Nephron progenitor cell (in vitro differentiated cells): ENCODE measurements at regions not wholly inside any gene's neighbourhood (a gene's known extent, or its start where the extent isn't known, plus 50 kb on each side); places are given as distances from the start of the nearest gene placed in this dataset.

Experiments used
- DNase-seq: peaks from one replicate; pipeline ENCODE4 v3.0.0; 2021
- H3K27ac Mint-ChIP-seq: 2 replicates; pipeline ENCODE4 v1.8.0; 2021; ENCODE audit warnings: mild to moderate bottlenecking, moderate library complexity, mixed read lengths
- H3K27me3 Mint-ChIP-seq: 2 replicates; pipeline ENCODE4 v1.8.0; 2021; ENCODE audit warnings: mild to moderate bottlenecking, low read depth, mixed read lengths; ENCODE audit not compliant: poor library complexity
- H3K36me3 Mint-ChIP-seq: 2 replicates; pipeline ENCODE4 v1.8.0; 2021; ENCODE audit warnings: low read depth, mixed read lengths
- H3K4me1 Mint-ChIP-seq: 2 replicates; pipeline ENCODE4 v1.8.0; 2021; ENCODE audit warnings: mixed read lengths
- H3K4me3 Mint-ChIP-seq: 2 replicates; pipeline ENCODE4 v1.8.0; 2021; ENCODE audit warnings: mild to moderate bottlenecking, moderate library complexity, mixed read lengths
- H3K9me3 Mint-ChIP-seq: 2 replicates; pipeline ENCODE4 v1.8.0; 2021; ENCODE audit warnings: mild to moderate bottlenecking, moderate library complexity, mixed read lengths
- CTCF ChIP-seq: fragments of 200-600 bp; sonication (generic); IDR thresholded peaks from 2 replicates; pipeline ENCODE4 v1.5.0; 2021; ENCODE audit warnings: antibody characterized with exemption

- Mint-ChIP-seq H3K27me3 (peaks cover 4% of the 10 kb centered on the region), H3K36me3 (no peaks in the 10 kb centered on the region), H3K27ac (no peak overlapping the region), H3K4me1 (peaks cover 13% of the 10 kb centered on the region), H3K9me3 (no peaks in the 10 kb centered on the region), H3K4me3 (no peak overlapping the region)
- DNase-seq = peak; percentile 75
- TF ChIP-seq CTCF = peak; percentile 87
Observed at GRCh38 chr2:40554665-40555294, 102.9 kb upstream of the SLC8A1 start.

GRCh38 chr2:40556293-40556692, 104.4 kb upstream of the SLC8A1 start:
- no peaks in the 10 kb centered on the region for H3K9me3 Mint-ChIP-seq

GRCh38 chr2:40556739-40557138, 104.8 kb upstream of the SLC8A1 start:
- Mint-ChIP-seq H3K36me3 (no peaks in the 10 kb centered on the region), H3K27me3 (peaks cover 4% of the 10 kb centered on the region), H3K27ac (no peak overlapping the region), H3K9me3 (no peaks in the 10 kb centered on the region), H3K4me1 (peaks cover 13% of the 10 kb centered on the region), H3K4me3 (no peak overlapping the region)
- DNase-seq = no peak
- TF ChIP-seq CTCF = no peak

More at GRCh38 chr2:40556293-40556692, 104.4 kb upstream of the SLC8A1 start:
- H3K27ac Mint-ChIP-seq = no peak overlapping the region
- TF ChIP-seq CTCF = no peak
- peaks cover 4% of the 10 kb centered on the region for H3K27me3 Mint-ChIP-seq
- H3K36me3 Mint-ChIP-seq = no peaks in the 10 kb centered on the region
- H3K4me3 Mint-ChIP-seq = no peak overlapping the region
- DNase-seq = no peak
- peaks cover 13% of the 10 kb centered on the region for H3K4me1 Mint-ChIP-seq

GRCh38 chr2:40558761-40559160, 106.9 kb upstream of the SLC8A1 start:
- Mint-ChIP-seq H3K27me3 (peaks cover 4% of the 10 kb centered on the region), H3K9me3 (no peaks in the 10 kb centered on the region), H3K27ac (no peak overlapping the region), H3K4me1 (peaks cover 8% of the 10 kb centered on the region), H3K36me3 (no peaks in the 10 kb centered on the region), H3K4me3 (no peak overlapping the region)
- TF ChIP-seq CTCF = no peak
- DNase-seq = no peak

GRCh38 chr2:40559175-40559574, 107.3 kb upstream of the SLC8A1 start:
- H3K27ac Mint-ChIP-seq = no peak overlapping the region
- TF ChIP-seq CTCF = no peak
- H3K4me1 Mint-ChIP-seq = peaks cover 5% of the 10 kb centered on the region
- peaks cover 4% of the 10 kb centered on the region for H3K27me3 Mint-ChIP-seq
- H3K9me3 Mint-ChIP-seq = no peaks in the 10 kb centered on the region
- H3K36me3 Mint-ChIP-seq = no peaks in the 10 kb centered on the region
- H3K4me3 Mint-ChIP-seq = no peak overlapping the region
- DNase-seq = no peak

GRCh38 chr2:40564184-40564583, 112.3 kb upstream of the SLC8A1 start:
- DNase-seq = no peak
- Mint-ChIP-seq H3K9me3 (no peaks in the 10 kb centered on the region), H3K36me3 (no peaks in the 10 kb centered on the region), H3K27ac (no peak overlapping the region), H3K4me3 (no peak overlapping the region), H3K27me3 (peaks cover 4% of the 10 kb centered on the region), H3K4me1 (no peaks in the 10 kb centered on the region)
- TF ChIP-seq CTCF = no peak
